ENCODE measurements at regions not wholly inside any gene's neighbourhood (a gene's known extent, or its start where the extent isn't known, plus 50 kb on each side); places are given as distances from the start of the nearest gene placed in this dataset.

GRCh38 chr10:55062349-55062748 lies 261.3 kb upstream of the PCDH15 start:
- Mint-ChIP-seq H3K4me1 (no peaks in the 10 kb centered on the region), H3K9me3 (no peaks in the 10 kb centered on the region), H3K36me3 (ENCODE audit: low read depth) (no peaks in the 10 kb centered on the region), H3K27ac (no peak overlapping the region), H3K27me3 (ENCODE audit: low read depth) (no peaks in the 10 kb centered on the region), H3K4me3 (no peak overlapping the region)
- TF ChIP-seq CTCF (IDR thresholded peaks at IDR 0.05; ENCODE audit: unreplicated experiment in 3 of 3), result no peak

- TF ChIP-seq CTCF (IDR thresholded peaks at IDR 0.05; ENCODE audit: unreplicated experiment in 3 of 3), result no peak
- peaks cover 6% of the 10 kb centered on the region for H3K9me3 Mint-ChIP-seq
- H3K27ac Mint-ChIP-seq, result no peak overlapping the region
- H3K27me3 Mint-ChIP-seq (ENCODE audit: low read depth), result no peaks in the 10 kb centered on the region
- H3K36me3 Mint-ChIP-seq (ENCODE audit: low read depth), result no peaks in the 10 kb centered on the region
- no peak overlapping the region for H3K4me3 Mint-ChIP-seq
- no peaks in the 10 kb centered on the region for H3K4me1 Mint-ChIP-seq
Observed at GRCh38 chr10:55058800-55059199, 257.8 kb upstream of the PCDH15 start.

GRCh38 chr10:55051515-55051914 lies 250.5 kb upstream of the PCDH15 start:
- TF ChIP-seq CTCF (IDR thresholded peaks at IDR 0.05; ENCODE audit: unreplicated experiment in 3 of 3), result no peak
- Mint-ChIP-seq H3K36me3 (ENCODE audit: low read depth) (no peaks in the 10 kb centered on the region), H3K4me1 (no peaks in the 10 kb centered on the region), H3K27ac (no peak overlapping the region), H3K27me3 (ENCODE audit: low read depth) (no peaks in the 10 kb centered on the region), H3K4me3 (no peak overlapping the region), H3K9me3 (peaks cover 6% of the 10 kb centered on the region)

- Mint-ChIP-seq H3K4me1 (no peaks in the 10 kb centered on the region), H3K36me3 (ENCODE audit: low read depth) (no peaks in the 10 kb centered on the region), H3K27ac (peak overlapping the region in 1 of 3 experiments; percentile 18), H3K9me3 (no peaks in the 10 kb centered on the region), H3K4me3 (no peak overlapping the region), H3K27me3 (ENCODE audit: low read depth) (no peaks in the 10 kb centered on the region)
- TF ChIP-seq CTCF (IDR thresholded peaks at IDR 0.05; ENCODE audit: unreplicated experiment in 3 of 3), result no peak
Observed at GRCh38 chr10:55048830-55049498, 247.9 kb upstream of the PCDH15 start.

- TF ChIP-seq CTCF (IDR thresholded peaks at IDR 0.05; ENCODE audit: unreplicated experiment in 3 of 3), result no peak
- H3K36me3 Mint-ChIP-seq (ENCODE audit: low read depth), result no peaks in the 10 kb centered on the region
- H3K27me3 Mint-ChIP-seq (ENCODE audit: low read depth), result no peaks in the 10 kb centered on the region
- no peak overlapping the region for H3K27ac Mint-ChIP-seq
- H3K4me1 Mint-ChIP-seq, result no peaks in the 10 kb centered on the region
- no peaks in the 10 kb centered on the region for H3K9me3 Mint-ChIP-seq
- no peak overlapping the region for H3K4me3 Mint-ChIP-seq
Observed at GRCh38 chr10:55043540-55043939, 242.5 kb upstream of the PCDH15 start.

- H3K27me3 Mint-ChIP-seq (ENCODE audit: low read depth), result no peaks in the 10 kb centered on the region
Observed at GRCh38 chr10:55033061-55033460, 232.0 kb upstream of the PCDH15 start.

More at GRCh38 chr10:55033061-55033460, 232.0 kb upstream of the PCDH15 start:
- H3K36me3 Mint-ChIP-seq (ENCODE audit: low read depth), result no peaks in the 10 kb centered on the region
- H3K27ac Mint-ChIP-seq, result no peak overlapping the region
- H3K4me1 Mint-ChIP-seq, result no peaks in the 10 kb centered on the region
- TF ChIP-seq CTCF (IDR thresholded peaks at IDR 0.05; ENCODE audit: unreplicated experiment in 3 of 3), result no peak
- H3K4me3 Mint-ChIP-seq, result no peak overlapping the region
- H3K9me3 Mint-ChIP-seq, result peaks cover 3% of the 10 kb centered on the region

All from nephron (organoid).